PFSK-1 (cell line): ENCODE measurements at regions not wholly inside any gene's neighbourhood (a gene's known extent, or its start where the extent isn't known, plus 50 kb on each side); places are given as distances from the start of the nearest gene placed in this dataset.

Experiments used
- FOXP2 ChIP-seq: optimal IDR thresholded peaks from 2 replicates; pipeline ENCODE3; 2011; ENCODE audit warnings: borderline replicate concordance, control low read depth, inconsistent platforms; ENCODE audit not compliant: insufficient read depth; ENCODE audit errors: extremely low read length, extremely low read depth
- POLR2AphosphoS5 ChIP-seq: IDR thresholded peaks from 2 replicates; pipeline ENCODE4 v1.6.1; 2012; ENCODE audit warnings: low read depth, mild to moderate bottlenecking, control low read depth, low read length, moderate library complexity
- REST ChIP-seq, 2 experiments: IDR thresholded peaks; 2 replicates each; pipeline versions ENCODE4 v1.6.1 to v1.8.0; 2011 to 2012; ENCODE audit warnings: low read depth in 2 of 2, low read length in 2 of 2, control low read depth in 1 of 2, inconsistent platforms in 1 of 2, mild to moderate bottlenecking in 1 of 2, moderate library complexity in 1 of 2; ENCODE audit not compliant: insufficient read depth in 1 of 2
- SIN3A ChIP-seq: IDR thresholded peaks from 2 replicates; pipeline ENCODE4 v1.6.1; 2012; ENCODE audit warnings: mild to moderate bottlenecking, low read length, moderate library complexity, borderline replicate concordance; ENCODE audit not compliant: insufficient read depth
- TAF1 ChIP-seq: IDR thresholded peaks from 2 replicates; pipeline ENCODE4 v1.6.1; 2012; ENCODE audit warnings: low read length, control low read depth, borderline replicate concordance; ENCODE audit not compliant: insufficient read depth

- TF ChIP-seq SIN3A, result no peak
- TF ChIP-seq REST (IDR thresholded peaks at IDR 0.05; ENCODE audit: insufficient read depth in 1 of 2, low read depth in 2 of 2, low read length in 2 of 2), result no peak
- no peak for TF ChIP-seq FOXP2
- TF ChIP-seq POLR2AphosphoS5, result no peak
- no peak for TF ChIP-seq TAF1
Observed at GRCh38 chr6:132231121-132231884, 170.0 kb downstream of the MOXD1 start.

GRCh38 chr6:132228894-132229293, 172.4 kb downstream of the MOXD1 start:
- no peak for TF ChIP-seq TAF1
- no peak for TF ChIP-seq FOXP2
- TF ChIP-seq POLR2AphosphoS5, result no peak
- no peak for TF ChIP-seq REST (IDR thresholded peaks at IDR 0.05; ENCODE audit: insufficient read depth in 1 of 2, low read depth in 2 of 2, low read length in 2 of 2)
- no peak for TF ChIP-seq SIN3A

GRCh38 chr6:132227904-132228303, 173.4 kb downstream of the MOXD1 start:
- TF ChIP-seq TAF1 (no peak), REST (IDR thresholded peaks at IDR 0.05; ENCODE audit: insufficient read depth in 1 of 2, low read depth in 2 of 2, low read length in 2 of 2) (no peak), SIN3A (no peak), FOXP2 (no peak), POLR2AphosphoS5 (no peak)

- TF ChIP-seq POLR2AphosphoS5 (no peak), REST (IDR thresholded peaks at IDR 0.05; ENCODE audit: insufficient read depth in 1 of 2, low read depth in 2 of 2, low read length in 2 of 2) (no peak), SIN3A (no peak), TAF1 (no peak), FOXP2 (no peak)
Observed at GRCh38 chr6:132224943-132225342, 176.3 kb downstream of the MOXD1 start.

GRCh38 chr6:132220800-132221199, 180.5 kb downstream of the MOXD1 start:
- TF ChIP-seq REST (IDR thresholded peaks at IDR 0.05; ENCODE audit: insufficient read depth in 1 of 2, low read depth in 2 of 2, low read length in 2 of 2) (no peak), POLR2AphosphoS5 (no peak)
